Neural progenitor cell (in vitro differentiated cells): ENCODE measurements at regions not wholly inside any gene's neighbourhood (a gene's known extent, or its start where the extent isn't known, plus 50 kb on each side); places are given as distances from the start of the nearest gene placed in this dataset.

Experiments used
- EZH2 ChIP-seq: fragments of 200-600 bp; sonication (generic); IDR thresholded peaks from 2 replicates; pipeline ENCODE4 v1.6.1; 2017; ENCODE audit warnings: antibody characterized with exemption, mild to moderate bottlenecking, moderate library complexity
- EZH2phosphoT487 ChIP-seq: fragments of 200-600 bp; sonication (generic); IDR thresholded peaks from 2 replicates; pipeline ENCODE4 v1.6.1; 2017; ENCODE audit warnings: antibody characterized with exemption
- TF ChIP-seq, protein P1 (sequence below): fragments of 200-600 bp; sonication (generic); IDR thresholded peaks from 2 replicates; pipeline ENCODE4 v1.5.1; 2017; ENCODE audit warnings: antibody characterized with exemption, mild to moderate bottlenecking

DNA sequence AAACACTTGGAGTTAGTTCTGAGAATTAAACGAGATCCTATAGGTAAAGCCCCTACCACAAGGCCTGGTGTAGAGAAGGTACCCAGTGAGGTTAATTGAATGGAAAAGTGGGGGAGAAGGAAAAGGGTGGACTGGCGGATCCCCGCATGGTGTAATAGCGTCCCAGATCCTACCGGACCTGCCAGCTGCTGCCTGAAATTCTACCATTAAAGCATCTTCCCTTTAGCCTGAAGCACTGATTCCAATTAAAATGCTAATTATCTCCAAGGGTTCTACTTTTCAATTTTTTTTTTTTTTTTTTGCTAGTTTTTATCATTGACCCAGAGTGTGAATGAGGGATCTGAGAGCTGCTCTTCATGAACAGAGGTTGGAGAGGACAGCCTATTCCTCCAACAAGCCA, 237.9 kb downstream of the TLE3 start:
- TF ChIP-seq EZH2, result no peak
- TF ChIP-seq, protein P1, sequence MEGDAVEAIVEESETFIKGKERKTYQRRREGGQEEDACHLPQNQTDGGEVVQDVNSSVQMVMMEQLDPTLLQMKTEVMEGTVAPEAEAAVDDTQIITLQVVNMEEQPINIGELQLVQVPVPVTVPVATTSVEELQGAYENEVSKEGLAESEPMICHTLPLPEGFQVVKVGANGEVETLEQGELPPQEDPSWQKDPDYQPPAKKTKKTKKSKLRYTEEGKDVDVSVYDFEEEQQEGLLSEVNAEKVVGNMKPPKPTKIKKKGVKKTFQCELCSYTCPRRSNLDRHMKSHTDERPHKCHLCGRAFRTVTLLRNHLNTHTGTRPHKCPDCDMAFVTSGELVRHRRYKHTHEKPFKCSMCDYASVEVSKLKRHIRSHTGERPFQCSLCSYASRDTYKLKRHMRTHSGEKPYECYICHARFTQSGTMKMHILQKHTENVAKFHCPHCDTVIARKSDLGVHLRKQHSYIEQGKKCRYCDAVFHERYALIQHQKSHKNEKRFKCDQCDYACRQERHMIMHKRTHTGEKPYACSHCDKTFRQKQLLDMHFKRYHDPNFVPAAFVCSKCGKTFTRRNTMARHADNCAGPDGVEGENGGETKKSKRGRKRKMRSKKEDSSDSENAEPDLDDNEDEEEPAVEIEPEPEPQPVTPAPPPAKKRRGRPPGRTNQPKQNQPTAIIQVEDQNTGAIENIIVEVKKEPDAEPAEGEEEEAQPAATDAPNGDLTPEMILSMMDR, result no peak
- no peak for TF ChIP-seq EZH2phosphoT487
